GM19324 (cell line): ENCODE measurements at regions not wholly inside any gene's neighbourhood (a gene's known extent, or its start where the extent isn't known, plus 50 kb on each side); places are given as distances from the start of the nearest gene placed in this dataset.

Source experiments
- ATAC-seq: cut with Tn5 transposase; IDR thresholded peaks from one replicate; pipeline ENCODE4 v1.9.1; 2021; ENCODE audit warnings: mild to moderate bottlenecking, moderate library complexity; ENCODE audit not compliant: unreplicated experiment, low FRiP score

- no peak for ATAC-seq
Observed at GRCh38 chr1:79885101-79885500, 878.6 kb upstream of the ADGRL4 start.

- no peak for ATAC-seq
Observed at GRCh38 chr1:79877086-79877485, 870.6 kb upstream of the ADGRL4 start.

GRCh38 chr1:79875187-79875586, 868.7 kb upstream of the ADGRL4 start:
- ATAC-seq = no peak

- ATAC-seq = no peak
Observed at GRCh38 chr1:79874289-79874688, 867.8 kb upstream of the ADGRL4 start.

DNA sequence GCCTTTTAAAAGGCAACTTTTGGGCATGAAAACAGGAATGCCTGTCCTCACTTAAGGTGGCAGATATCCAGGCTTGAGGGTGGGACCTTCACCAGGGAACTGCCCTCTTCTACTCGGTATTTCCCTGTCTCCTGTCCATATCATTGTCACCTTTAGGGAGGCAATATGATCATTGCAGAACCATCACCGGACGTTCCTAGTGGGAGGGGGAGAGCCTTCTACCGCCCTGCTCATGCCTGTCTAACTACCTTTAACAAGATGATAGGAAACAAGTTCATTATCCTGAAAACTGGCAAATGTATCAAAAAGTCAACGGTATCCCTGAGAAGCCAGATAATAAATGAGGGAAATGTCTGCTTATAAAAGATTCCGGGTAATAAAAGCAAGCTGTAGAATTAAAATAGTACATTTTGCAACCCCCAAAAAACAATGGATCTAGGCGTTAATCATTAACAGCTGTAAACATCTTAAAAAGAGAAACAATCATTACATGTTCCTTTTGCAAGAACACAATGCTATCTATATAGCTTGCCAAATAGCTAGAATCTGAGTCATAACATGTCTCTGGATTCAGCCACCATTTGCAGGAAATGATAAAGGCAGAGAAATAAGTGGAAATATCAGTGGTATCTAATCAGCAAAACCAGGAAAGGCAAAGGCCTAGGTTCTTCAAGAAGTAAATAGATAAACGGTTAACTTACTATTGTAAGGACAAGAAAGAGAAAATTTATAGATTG, 852.9 kb upstream of the ADGRL4 start:
- ATAC-seq = no peak

DNA sequence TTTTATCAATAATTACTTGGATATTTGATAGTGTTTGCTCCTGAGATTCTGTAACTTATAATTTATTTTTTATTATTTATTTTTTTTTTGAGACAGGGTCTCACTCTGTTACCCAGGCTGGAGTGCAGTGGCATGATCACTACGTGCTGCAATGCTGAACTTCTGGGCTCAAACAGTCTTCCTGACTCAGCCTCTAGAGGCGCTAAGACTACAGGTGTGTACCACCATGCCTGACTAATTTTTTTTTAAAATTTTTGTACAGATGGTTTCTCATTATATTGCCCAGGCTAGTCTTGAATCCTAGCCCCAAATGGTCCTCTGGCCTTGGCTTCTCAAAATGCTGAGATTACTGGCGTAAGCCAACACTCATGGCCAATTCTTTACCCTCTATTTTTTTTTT, 845.5 kb upstream of the ADGRL4 start:
- ATAC-seq = no peak

DNA sequence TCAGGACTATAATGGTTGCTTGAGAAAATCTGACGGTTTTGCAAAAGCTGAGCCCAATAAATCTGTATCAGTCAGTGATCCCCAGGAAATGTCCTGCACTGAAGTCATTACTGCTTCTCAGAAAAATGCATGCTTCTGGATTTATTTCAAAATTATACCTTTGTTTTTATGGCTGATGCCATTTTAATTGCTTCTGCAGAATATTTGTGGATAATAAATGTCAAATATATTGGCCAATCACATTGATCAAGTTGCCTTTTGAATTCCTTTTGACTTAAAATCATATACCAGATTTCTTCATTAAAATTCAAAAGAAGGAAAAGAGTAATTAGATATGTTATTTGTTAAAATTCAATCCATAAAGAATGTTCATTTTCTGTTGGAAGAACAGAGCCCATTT, 842.9 kb upstream of the ADGRL4 start:
- ATAC-seq = no peak

DNA sequence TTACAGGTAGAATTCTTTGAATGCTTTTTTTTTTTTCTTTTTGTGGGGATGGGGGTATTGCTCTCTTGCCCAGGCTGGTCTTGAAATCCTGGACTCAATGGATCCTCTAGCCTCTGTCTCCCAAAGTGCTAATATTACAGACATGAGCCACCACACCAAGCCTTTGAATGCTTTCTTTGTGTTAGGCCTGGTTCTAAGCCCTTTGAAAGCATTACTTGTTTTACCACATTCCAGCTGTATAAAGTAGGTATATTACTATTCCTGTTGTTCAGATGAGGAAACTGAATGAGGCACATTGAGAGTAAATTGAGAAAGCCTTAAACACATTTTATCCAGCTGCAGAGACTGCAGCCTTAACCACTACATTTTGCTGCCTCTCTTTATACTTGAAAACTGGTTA, 841.8 kb upstream of the ADGRL4 start:
- ATAC-seq = no peak

GRCh38 chr1:79847700-79848099, 841.2 kb upstream of the ADGRL4 start:
- no peak for ATAC-seq

GRCh38 chr1:79845936-79846335, 839.4 kb upstream of the ADGRL4 start:
- no peak for ATAC-seq

DNA sequence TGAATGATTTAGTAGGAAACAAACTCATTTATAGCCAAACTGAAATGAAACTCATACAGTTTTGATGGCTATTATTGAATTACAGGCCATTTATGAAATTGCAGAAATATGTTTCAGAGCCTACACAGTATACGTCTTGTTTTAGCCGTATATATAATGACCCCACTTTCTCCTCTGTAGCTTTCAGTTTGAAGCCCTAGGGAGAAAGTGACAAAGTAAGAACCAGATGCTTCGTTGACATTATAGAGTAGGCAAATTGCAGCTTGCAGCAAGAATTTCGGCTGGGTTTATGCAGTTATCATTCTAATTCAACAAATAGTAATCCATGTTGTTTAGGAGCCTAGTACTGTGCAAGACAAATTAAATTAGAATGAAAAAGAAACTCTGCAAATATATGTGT, 836.3 kb upstream of the ADGRL4 start:
- ATAC-seq = no peak

DNA sequence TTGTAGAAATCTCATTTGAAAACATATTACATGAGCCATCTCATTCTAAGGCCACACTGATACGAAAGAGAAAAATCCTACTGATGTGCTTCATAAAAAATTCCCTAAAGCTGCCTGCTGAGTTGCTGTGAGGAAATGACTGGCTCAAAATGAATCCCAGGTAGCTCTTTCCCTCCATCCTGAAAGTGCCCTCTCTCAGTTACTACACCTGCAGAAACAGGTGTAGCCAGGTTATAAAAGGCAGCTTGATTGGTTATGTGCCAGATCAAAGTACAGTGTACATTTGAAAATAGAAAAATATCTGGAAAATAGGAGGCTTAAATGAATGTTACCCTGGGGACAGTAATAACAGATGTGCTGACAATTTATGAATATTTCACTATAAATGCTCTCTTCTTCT, 833.4 kb upstream of the ADGRL4 start:
- no peak for ATAC-seq

DNA sequence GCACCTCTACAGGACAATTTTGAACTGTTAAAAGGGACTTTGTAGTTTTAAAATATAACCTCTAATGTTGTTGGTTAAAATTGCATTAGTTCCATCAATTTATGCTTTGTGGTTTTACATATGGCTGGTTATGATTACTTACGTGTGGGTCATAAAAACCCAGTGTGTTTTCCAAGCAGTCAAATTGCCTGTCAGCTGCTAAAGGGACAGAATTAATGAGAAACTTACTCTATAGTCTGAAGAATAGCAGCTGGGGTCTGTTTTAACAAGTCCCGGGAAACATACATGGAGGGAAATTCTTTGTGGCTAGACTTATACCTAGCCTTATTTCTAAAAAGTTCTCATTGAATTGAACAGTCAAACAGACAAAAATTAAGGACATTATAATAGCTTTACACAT, 820.9 kb upstream of the ADGRL4 start:
- ATAC-seq = no peak

- ATAC-seq = peak; percentile 67
Observed at GRCh38 chr1:79825551-79825950, 819.0 kb upstream of the ADGRL4 start.

DNA sequence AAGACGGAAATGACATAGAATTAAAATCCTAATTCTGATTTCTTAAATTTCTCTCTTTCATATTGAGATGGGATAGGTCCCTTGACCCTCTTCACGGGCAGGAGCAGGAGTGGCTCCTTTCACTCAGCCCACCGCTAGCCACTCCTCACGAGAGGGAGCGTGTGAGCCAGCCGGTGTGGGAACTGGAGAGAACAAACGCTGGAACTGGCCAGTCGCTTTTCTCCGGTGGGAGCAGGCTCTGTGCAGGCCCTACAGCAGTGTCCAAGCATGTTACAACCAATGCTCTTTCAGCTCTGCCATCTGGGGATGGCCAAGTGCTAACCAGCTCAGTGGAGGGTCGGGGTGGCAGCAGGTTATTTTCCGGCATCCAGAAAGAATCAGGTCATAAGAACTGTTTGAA, 815.5 kb upstream of the ADGRL4 start:
- no peak for ATAC-seq

DNA sequence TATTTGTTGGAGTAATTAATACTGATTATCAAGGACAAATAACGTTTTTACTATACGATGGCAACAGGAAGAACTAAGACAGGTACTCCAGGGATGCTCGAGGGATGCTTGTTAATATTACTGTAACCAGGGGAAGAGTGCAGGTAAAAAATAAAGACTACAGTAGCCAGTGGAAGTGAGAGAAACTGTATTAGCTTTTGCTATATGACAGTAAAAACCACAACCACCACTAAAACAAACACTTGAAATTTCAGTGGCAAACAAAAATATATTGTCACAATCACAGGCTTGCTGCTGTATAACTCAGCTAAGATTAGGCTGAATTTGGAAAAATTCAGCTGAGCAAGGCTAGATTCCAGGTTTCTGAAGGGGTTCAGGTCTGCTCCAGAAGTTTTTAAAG, 812.6 kb upstream of the ADGRL4 start:
- ATAC-seq = no peak

DNA sequence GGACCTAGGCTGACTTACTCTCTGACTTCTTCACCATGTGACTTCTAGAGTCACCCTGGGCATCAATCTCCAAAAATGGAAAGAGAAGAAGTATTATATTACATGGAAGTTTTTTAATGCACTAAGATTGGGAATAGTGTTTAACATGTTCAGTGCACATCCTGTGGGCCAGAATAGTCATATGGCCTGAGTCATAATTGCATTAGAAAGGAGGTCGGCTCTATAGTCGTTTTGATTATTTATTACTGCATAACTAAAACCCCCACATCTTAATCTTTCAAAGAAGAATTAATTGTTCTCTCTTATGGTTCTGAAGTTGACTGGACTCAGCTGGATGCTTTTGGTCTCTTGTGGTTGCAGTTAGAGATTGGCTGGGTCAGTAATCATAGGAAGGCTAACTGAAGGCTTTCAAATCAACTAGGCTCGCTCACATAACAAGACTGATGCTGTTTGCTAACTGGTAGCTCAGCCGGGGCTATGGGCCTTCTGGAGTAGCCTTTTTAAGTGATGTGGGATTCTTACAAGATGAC, 810.6 kb upstream of the ADGRL4 start:
- ATAC-seq = no peak

GRCh38 chr1:79815115-79815514, 808.6 kb upstream of the ADGRL4 start:
- no peak for ATAC-seq

- ATAC-seq = no peak
Observed at GRCh38 chr1:79811173-79811572, 804.6 kb upstream of the ADGRL4 start.

- ATAC-seq = no peak
Observed at GRCh38 chr1:79808816-79809475, 802.4 kb upstream of the ADGRL4 start.

DNA sequence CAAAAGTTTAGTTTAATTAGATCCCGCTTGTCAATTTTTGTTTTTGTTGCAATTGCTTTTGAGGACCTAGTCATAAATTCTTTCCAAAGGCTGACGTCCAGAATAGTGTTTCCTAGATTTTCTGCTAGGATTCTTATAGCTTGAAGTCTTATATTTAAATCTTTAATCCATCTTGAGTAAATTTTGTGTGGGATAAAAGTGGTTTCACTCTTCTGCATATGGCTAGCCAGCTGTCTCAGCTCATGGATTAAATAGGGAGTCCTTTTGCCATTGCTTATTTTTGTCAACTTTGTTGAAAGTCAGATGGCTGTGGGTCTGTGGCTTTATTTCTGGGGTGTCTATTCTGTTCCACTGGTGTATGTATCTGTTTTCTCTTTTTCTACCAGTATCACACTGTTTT, 801.3 kb upstream of the ADGRL4 start:
- no peak for ATAC-seq

- ATAC-seq = no peak
Observed at GRCh38 chr1:79797487-79797886, 791.0 kb upstream of the ADGRL4 start.
